ENCODE measurements at regions not wholly inside any gene's neighbourhood (a gene's known extent, or its start where the extent isn't known, plus 50 kb on each side); places are given as distances from the start of the nearest gene placed in this dataset.

- no peak overlapping the region for H3K4me3 ChIP-seq (ENCODE audit: low read depth, low read length)
- TF ChIP-seq, protein P1, sequence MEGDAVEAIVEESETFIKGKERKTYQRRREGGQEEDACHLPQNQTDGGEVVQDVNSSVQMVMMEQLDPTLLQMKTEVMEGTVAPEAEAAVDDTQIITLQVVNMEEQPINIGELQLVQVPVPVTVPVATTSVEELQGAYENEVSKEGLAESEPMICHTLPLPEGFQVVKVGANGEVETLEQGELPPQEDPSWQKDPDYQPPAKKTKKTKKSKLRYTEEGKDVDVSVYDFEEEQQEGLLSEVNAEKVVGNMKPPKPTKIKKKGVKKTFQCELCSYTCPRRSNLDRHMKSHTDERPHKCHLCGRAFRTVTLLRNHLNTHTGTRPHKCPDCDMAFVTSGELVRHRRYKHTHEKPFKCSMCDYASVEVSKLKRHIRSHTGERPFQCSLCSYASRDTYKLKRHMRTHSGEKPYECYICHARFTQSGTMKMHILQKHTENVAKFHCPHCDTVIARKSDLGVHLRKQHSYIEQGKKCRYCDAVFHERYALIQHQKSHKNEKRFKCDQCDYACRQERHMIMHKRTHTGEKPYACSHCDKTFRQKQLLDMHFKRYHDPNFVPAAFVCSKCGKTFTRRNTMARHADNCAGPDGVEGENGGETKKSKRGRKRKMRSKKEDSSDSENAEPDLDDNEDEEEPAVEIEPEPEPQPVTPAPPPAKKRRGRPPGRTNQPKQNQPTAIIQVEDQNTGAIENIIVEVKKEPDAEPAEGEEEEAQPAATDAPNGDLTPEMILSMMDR (IDR thresholded peaks at IDR 0.05; ENCODE audit: low read depth, low read length), result no peak
Measured at GRCh38 chr20:23178806-23179205, 92.7 kb upstream of the CD93 start.

- TF ChIP-seq, protein P1 (IDR thresholded peaks at IDR 0.05; ENCODE audit: low read depth, low read length), result no peak
- H3K4me3 ChIP-seq (ENCODE audit: low read depth, low read length), result no peak overlapping the region
Measured at GRCh38 chr20:23174821-23175220, 88.7 kb upstream of the CD93 start.

DNA sequence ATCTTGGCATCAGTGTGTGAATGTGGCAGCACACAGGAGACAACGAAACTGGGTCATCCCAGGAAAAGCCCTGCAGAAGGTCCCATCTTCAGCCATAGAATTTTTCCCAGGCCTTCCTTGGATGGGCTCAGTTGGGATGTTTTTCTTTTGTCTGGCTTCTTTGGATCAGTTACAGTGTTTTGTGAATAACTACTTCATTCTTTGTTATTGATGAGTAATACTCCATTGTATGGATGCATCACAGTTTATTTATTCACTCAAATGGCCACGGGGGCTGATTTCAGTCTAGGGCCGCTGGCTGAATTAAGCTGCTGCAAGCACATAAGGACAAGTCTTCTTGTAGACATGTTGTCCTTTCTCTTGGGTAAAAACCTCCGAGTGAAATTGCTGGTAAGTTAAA, 81.3 kb upstream of the CD93 start:
- TF ChIP-seq, protein P1 (IDR thresholded peaks at IDR 0.05; ENCODE audit: low read depth, low read length), result no peak

DNA sequence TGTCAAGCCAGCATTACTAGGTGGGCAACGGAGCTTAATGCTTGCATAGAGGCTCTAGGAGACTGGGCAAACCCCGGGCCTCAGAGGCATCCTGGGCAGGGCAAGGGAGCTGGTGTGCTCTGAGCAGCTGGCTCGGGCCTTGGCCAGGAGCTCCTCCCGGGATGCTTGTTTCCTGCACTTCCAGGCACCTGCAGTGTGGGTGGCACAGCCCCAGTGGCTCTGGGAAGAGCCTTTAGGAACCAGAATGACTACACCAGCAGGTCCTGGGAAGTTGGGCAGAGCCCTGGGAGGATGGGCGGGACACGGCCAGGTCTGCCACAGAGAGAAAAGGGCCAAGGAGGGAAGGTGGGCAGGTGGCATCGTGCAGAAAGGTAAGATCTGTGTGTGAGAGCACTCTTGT, 80.4 kb upstream of the CD93 start:
- TF ChIP-seq, protein P1 (IDR thresholded peaks at IDR 0.05; ENCODE audit: low read depth, low read length), result no peak
- no peak overlapping the region for H3K4me3 ChIP-seq (ENCODE audit: low read depth, low read length)

More for the DNA sequence above, 81.3 kb upstream of the CD93 start:
- H3K4me3 ChIP-seq (ENCODE audit: low read depth, low read length), result no peak overlapping the region

DNA sequence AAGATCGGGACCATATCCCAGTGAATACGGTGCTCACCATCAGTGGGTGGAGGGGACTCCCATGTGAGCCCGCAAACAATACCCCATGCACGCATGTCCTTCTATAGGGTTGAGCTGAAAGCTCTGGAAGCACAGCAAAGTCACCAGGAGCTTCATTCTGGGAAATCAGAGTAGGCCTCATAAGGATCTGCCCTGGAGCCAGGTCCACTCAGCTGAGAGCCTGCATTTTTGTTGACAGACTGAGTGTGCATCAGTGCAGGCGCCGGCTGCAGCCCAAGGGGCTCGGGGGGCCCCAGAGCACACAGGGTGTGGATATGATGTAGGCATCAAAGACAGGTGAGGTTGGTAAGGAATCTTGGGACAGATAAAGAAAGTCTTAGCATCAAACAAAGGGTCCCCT, 79.8 kb upstream of the CD93 start:
- TF ChIP-seq, protein P1 (IDR thresholded peaks at IDR 0.05; ENCODE audit: low read depth, low read length), result no peak
- H3K4me3 ChIP-seq (ENCODE audit: low read depth, low read length), result no peak overlapping the region

DNA sequence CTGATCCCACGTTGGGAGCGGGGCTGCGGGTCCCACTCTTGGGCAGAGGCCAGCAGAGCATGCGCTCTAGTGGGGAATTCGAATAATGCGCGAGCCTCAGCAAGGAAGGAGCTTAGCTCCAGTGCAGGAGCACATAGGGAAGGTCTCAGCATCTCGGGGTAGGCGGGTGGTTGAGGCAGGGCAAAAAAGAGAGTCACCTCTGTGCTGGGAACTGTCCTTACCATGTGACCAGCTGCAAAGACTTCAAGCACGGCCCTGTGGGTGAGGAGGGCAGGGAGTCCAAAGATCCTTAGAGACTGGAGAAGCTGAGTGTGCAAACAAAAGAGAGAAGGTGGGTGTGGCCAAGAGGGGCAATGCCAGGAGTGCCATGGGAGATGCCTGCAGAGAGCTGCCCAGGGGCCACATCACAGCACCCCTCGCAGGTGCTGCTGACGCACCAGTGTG, 79.2 kb upstream of the CD93 start:
- no peak overlapping the region for H3K4me3 ChIP-seq (ENCODE audit: low read depth, low read length)
- TF ChIP-seq, protein P1 (IDR thresholded peaks at IDR 0.05; ENCODE audit: low read depth, low read length), result no peak

DNA sequence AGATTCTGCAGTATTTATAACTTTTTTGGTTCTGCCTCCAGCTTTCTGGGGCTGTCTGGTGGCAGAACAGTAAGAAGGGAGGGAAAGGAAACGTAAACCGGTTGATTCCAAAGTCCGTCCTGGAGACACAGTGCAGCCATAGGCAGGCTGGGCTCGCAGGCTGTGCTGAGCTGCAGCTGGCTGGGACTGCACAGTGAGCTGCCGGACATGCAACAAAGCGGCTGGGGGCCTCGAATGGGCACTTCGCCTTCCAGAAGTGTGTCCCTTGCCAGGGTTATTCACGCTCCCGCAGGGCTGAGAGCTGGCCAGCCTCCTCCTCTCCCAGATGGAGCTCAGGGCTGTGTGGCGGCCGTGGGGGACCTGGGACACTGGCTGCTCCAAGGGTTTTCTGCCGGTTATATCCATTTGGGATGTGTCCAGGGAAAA, 78.1 kb upstream of the CD93 start:
- TF ChIP-seq, protein P1 (IDR thresholded peaks at IDR 0.05; ENCODE audit: low read depth, low read length), result no peak

More for the DNA sequence above, 78.1 kb upstream of the CD93 start:
- H3K4me3 ChIP-seq (ENCODE audit: low read depth, low read length), result no peak overlapping the region

Data from WI38 (cell line).